PC-9 (cell line): ENCODE measurements at regions not wholly inside any gene's neighbourhood (a gene's known extent, or its start where the extent isn't known, plus 50 kb on each side); places are given as distances from the start of the nearest gene placed in this dataset.

Source experiments
- BruUV-seq: library from RNA; stranded (reverse); fragments of 400-500 nt; replicated peaks from 2 replicates; lab custom pipeline; 2021; lab: Mats Ljungman, UMichigan
- CTCF ChIA-PET: fragments of 300-600 bp; sonication (Branson Sonifier 250); formaldehyde crosslinking; loops from one replicate; lab custom pipeline; 2022; ENCODE audit warnings: antibody characterized with exemption; lab: Charles Lee
- POLR2A ChIA-PET: fragments of 300-600 bp; sonication (Branson Sonifier 250); formaldehyde crosslinking; loops from one replicate; lab custom pipeline; 2022; ENCODE audit warnings: antibody characterized with exemption; ENCODE audit not compliant: unreplicated experiment; lab: Charles Lee
- DNase-seq, 2 experiments: peaks; one replicate each; pipeline versions ENCODE4 v3.0.0 to v3.0.0-alpha.2; 2015 to 2022; ENCODE audit warnings: mixed read lengths in 1 of 2
- H2AFZ ChIP-seq: fragments of 200-600 bp; sonication (generic); 2 replicates; pipeline ENCODE4 v1.8.1; 2017; ENCODE audit warnings: antibody characterized with exemption
- H3F3A ChIP-seq: fragments of 200-600 bp; sonication (generic); 2 replicates; pipeline ENCODE4 v1.8.1; 2017; ENCODE audit warnings: antibody characterized with exemption, mild to moderate bottlenecking, low read depth; ENCODE audit not compliant: insufficient read depth
- H3K27ac ChIP-seq: fragments of 200-600 bp; sonication (generic); 2 replicates; pipeline ENCODE4 v1.6.1; 2016; ENCODE audit warnings: mixed run types
- H3K27me3 ChIP-seq: fragments of 200-600 bp; sonication (generic); 2 replicates; pipeline ENCODE4 v1.6.1; 2016; ENCODE audit warnings: low read depth, mixed run types; ENCODE audit not compliant: insufficient read depth
- H3K36me3 ChIP-seq: fragments of 200-600 bp; sonication (generic); 2 replicates; pipeline ENCODE4 v1.6.1; 2016; ENCODE audit warnings: low read depth, mixed run types
- H3K4me1 ChIP-seq: fragments of 200-600 bp; sonication (generic); replicated peaks from 2 replicates; pipeline ENCODE4 v1.6.1; 2016; ENCODE audit warnings: mixed run types; ENCODE audit not compliant: insufficient read depth
- H3K4me2 ChIP-seq: fragments of 200-600 bp; sonication (generic); 2 replicates; pipeline ENCODE4 v1.6.1; 2017; ENCODE audit warnings: mixed run types
- H3K4me3 ChIP-seq: fragments of 200-600 bp; sonication (generic); 2 replicates; pipeline ENCODE4 v1.6.1; 2016; ENCODE audit warnings: mixed run types
- H3K79me2 ChIP-seq: fragments of 200-600 bp; sonication (generic); 2 replicates; pipeline ENCODE4 v1.6.1; 2017; ENCODE audit warnings: low read depth, mixed run types
- H3K9me2 ChIP-seq: fragments of 200-600 bp; sonication (generic); 2 replicates; pipeline ENCODE4 v1.8.1; 2017; ENCODE audit warnings: mild to moderate bottlenecking; ENCODE audit not compliant: insufficient read depth
- H3K9me3 ChIP-seq: fragments of 200-600 bp; sonication (generic); 2 replicates; pipeline ENCODE4 v1.8.1; 2016; ENCODE audit warnings: low read depth; ENCODE audit not compliant: insufficient read depth
- H4K20me1 ChIP-seq: fragments of 200-600 bp; sonication (generic); 2 replicates; pipeline ENCODE4 v1.8.1; 2017; ENCODE audit not compliant: insufficient read depth
- EZH2 ChIP-seq: fragments of 200-600 bp; sonication (generic); IDR thresholded peaks from 2 replicates; pipeline ENCODE4 v1.8.0; 2017; ENCODE audit warnings: antibody characterized with exemption, low read depth
- intact Hi-C: fragments of 100-400 bp; cut with micrococcal nuclease; formaldehyde crosslinking; loops from one replicate; pipeline ENCODE4 v1.10.0; 2022; ENCODE audit not compliant: unreplicated experiment
- TF ChIP-seq, protein P1 (sequence below): fragments of 200-600 bp; sonication (generic); conservative IDR thresholded peaks from 2 replicates; pipeline ENCODE4 v1.6.1; 2017; ENCODE audit warnings: mixed run types, antibody characterized with exemption, mild to moderate bottlenecking, moderate library complexity

- Histone ChIP-seq H2AFZ (no peak overlapping the region), H3K27me3 (no peaks in the 10 kb centered on the region), H3K79me2 (no peaks in the 10 kb centered on the region), H3F3A (no peaks in the 10 kb centered on the region), H3K9me3 (no peaks in the 10 kb centered on the region), H3K27ac (no peak overlapping the region), H3K4me2 (no peak overlapping the region), H3K9me2 (no peaks in the 10 kb centered on the region), H3K36me3 (no peaks in the 10 kb centered on the region), H3K4me3 (no peak overlapping the region), H3K4me1 (no peaks in the 10 kb centered on the region), H4K20me1 (no peaks in the 10 kb centered on the region)
- ChIA-PET POLR2A (no interaction called here), CTCF (no interaction called here)
- intact Hi-C loops = no loop called here
- DNase-seq = no peak
- BruUV-seq = no TSS peak
- TF ChIP-seq, protein P1, sequence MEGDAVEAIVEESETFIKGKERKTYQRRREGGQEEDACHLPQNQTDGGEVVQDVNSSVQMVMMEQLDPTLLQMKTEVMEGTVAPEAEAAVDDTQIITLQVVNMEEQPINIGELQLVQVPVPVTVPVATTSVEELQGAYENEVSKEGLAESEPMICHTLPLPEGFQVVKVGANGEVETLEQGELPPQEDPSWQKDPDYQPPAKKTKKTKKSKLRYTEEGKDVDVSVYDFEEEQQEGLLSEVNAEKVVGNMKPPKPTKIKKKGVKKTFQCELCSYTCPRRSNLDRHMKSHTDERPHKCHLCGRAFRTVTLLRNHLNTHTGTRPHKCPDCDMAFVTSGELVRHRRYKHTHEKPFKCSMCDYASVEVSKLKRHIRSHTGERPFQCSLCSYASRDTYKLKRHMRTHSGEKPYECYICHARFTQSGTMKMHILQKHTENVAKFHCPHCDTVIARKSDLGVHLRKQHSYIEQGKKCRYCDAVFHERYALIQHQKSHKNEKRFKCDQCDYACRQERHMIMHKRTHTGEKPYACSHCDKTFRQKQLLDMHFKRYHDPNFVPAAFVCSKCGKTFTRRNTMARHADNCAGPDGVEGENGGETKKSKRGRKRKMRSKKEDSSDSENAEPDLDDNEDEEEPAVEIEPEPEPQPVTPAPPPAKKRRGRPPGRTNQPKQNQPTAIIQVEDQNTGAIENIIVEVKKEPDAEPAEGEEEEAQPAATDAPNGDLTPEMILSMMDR = no peak
- no peak for TF ChIP-seq EZH2
These were observed 702.1 kb downstream of the FRK start for GRCh38 chr6:115358616-115359015.

DNA sequence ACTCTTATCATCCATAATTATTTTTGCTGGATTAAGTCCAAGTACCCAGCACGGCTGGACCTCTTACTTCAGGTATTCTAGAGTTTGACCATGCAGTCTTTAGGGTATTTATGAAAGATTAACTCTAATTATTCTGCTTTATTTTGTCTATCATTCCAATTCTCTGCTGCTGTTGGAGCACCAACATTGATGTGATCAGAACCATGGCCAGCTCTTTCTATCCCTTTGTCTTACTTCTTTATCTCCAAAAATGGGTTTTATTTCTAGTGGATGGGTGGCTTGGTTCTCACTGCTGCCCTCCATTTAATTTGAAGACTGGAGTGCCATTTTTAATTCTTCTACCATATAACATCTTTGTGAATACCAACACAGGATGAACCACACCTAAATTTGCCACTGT, 704.3 kb downstream of the FRK start:
- Histone ChIP-seq H3K9me3 (no peaks in the 10 kb centered on the region), H3F3A (no peaks in the 10 kb centered on the region), H3K79me2 (no peaks in the 10 kb centered on the region), H2AFZ (no peak overlapping the region), H3K4me3 (no peak overlapping the region), H3K9me2 (no peaks in the 10 kb centered on the region; the same call in 1 of the 2 replicates), H3K36me3 (no peaks in the 10 kb centered on the region), H4K20me1 (no peaks in the 10 kb centered on the region), H3K27me3 (no peaks in the 10 kb centered on the region), H3K4me1 (no peaks in the 10 kb centered on the region), H3K4me2 (no peak overlapping the region), H3K27ac (no peak overlapping the region)
- BruUV-seq = no TSS peak
- no peak for DNase-seq
- intact Hi-C loops = no loop called here
- no peak for TF ChIP-seq EZH2
- TF ChIP-seq, protein P1 = no peak
- CTCF ChIA-PET = no interaction called here
- POLR2A ChIA-PET = no interaction called here

DNA sequence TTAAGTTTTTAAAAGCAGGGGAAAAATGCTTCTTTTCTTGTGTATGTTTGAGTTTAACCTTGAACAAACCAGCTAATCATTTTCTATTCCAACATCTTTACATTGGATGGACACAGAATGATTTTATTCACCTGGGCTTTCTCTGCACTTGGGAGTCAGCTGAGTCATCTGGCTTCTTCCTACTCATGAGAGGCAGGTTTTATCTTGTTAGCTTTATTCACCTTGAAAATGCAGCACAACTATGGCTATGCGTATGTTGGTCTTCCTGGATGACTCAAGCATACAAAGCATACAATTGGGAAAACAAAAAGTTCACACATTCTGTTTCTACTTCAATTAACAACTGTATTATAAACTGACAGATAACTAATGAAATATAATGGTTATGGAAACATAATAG, 737.7 kb downstream of the FRK start:
- TF ChIP-seq, protein P1 = no peak
- no peak for TF ChIP-seq EZH2
- Histone ChIP-seq H3F3A (no peaks in the 10 kb centered on the region), H2AFZ (no peak overlapping the region), H3K4me1 (no peaks in the 10 kb centered on the region), H3K4me2 (no peak overlapping the region), H3K9me2 (no peaks in the 10 kb centered on the region; the same call in 1 of the 2 replicates), H3K4me3 (no peak overlapping the region), H4K20me1 (no peaks in the 10 kb centered on the region), H3K27me3 (no peaks in the 10 kb centered on the region), H3K36me3 (no peaks in the 10 kb centered on the region), H3K27ac (no peak overlapping the region), H3K9me3 (no peaks in the 10 kb centered on the region), H3K79me2 (no peaks in the 10 kb centered on the region)
- intact Hi-C loops = no loop called here
- ChIA-PET CTCF (interaction anchor here (0.6 kb wide), 1 partner anchor 369 kb away, joined by 6 read pairs; no protein-coding TSS in a partner anchor), POLR2A (no interaction called here)
- BruUV-seq = no TSS peak
- DNase-seq = no peak
